RWPE1 (cell line): ENCODE measurements at regions not wholly inside any gene's neighbourhood (a gene's known extent, or its start where the extent isn't known, plus 50 kb on each side); places are given as distances from the start of the nearest gene placed in this dataset.

ENCODE experiments used
- CTCF ChIA-PET: fragments of 350-600 bp; sonication (Branson Sonifier 250); formaldehyde crosslinking; extraction: SDS; loops from one replicate; lab custom pipeline; 2021; lab: Yijun Ruan, JAX
- POLR2A ChIA-PET: fragments of 400-600 bp; formaldehyde crosslinking; extraction: SDS; loops from one replicate; lab custom pipeline; 2020; ENCODE audit warnings: antibody characterized with exemption; ENCODE audit not compliant: low non-redundant PET; lab: Yijun Ruan, JAX
- DNase-seq: peaks from one replicate; pipeline ENCODE4 v3.0.0; 2012; ENCODE audit warnings: low spot score
- H3K27ac ChIP-seq: fragments of 450-650 bp; 2 replicates; pipeline ENCODE4 v1.5.1; 2017
- CTCF ChIP-seq: fragments of 450-650 bp; conservative IDR thresholded peaks from 2 replicates; pipeline ENCODE4 v1.5.1; 2017; ENCODE audit warnings: low read depth, mild to moderate bottlenecking

GRCh38 chr4:31585503-31585902 is 865.3 kb downstream of the PCDH7 start:
- no peak overlapping the region for H3K27ac ChIP-seq
- no peak for TF ChIP-seq CTCF
- POLR2A ChIA-PET, result no interaction called here
- CTCF ChIA-PET, result no interaction called here
- DNase-seq, result no peak

- CTCF ChIA-PET, result no interaction called here
- DNase-seq, result no peak
- POLR2A ChIA-PET, result no interaction called here
Observed at GRCh38 chr4:31592293-31592692, 872.1 kb downstream of the PCDH7 start.

GRCh38 chr4:31595496-31595895 is 875.3 kb downstream of the PCDH7 start:
- no peak for DNase-seq
- POLR2A ChIA-PET, result no interaction called here
- TF ChIP-seq CTCF, result no peak
- H3K27ac ChIP-seq, result no peak overlapping the region
- CTCF ChIA-PET, result no interaction called here

More at GRCh38 chr4:31592293-31592692, 872.1 kb downstream of the PCDH7 start:
- H3K27ac ChIP-seq, result no peak overlapping the region
- no peak for TF ChIP-seq CTCF

- POLR2A ChIA-PET, result no interaction called here
- H3K27ac ChIP-seq, result no peak overlapping the region
- TF ChIP-seq CTCF, result no peak
- DNase-seq, result no peak
- CTCF ChIA-PET, result no interaction called here
Observed at GRCh38 chr4:31598639-31599038, 878.5 kb downstream of the PCDH7 start.

- CTCF ChIA-PET, result interaction anchor here (0.6 kb wide), 1 partner anchor 273 kb away, joined by 3 read pairs; no protein-coding TSS in a partner anchor
- no peak for TF ChIP-seq CTCF
- DNase-seq, result no peak
- POLR2A ChIA-PET, result no interaction called here
- H3K27ac ChIP-seq, result no peak overlapping the region
Observed at GRCh38 chr4:31601793-31602192, 881.6 kb downstream of the PCDH7 start.

- TF ChIP-seq CTCF, result no peak
- no peak overlapping the region for H3K27ac ChIP-seq
- POLR2A ChIA-PET, result no interaction called here
- CTCF ChIA-PET, result no interaction called here
- DNase-seq, result no peak
Observed at GRCh38 chr4:31613946-31614623, 893.9 kb downstream of the PCDH7 start.
